SK-N-SH (cell line): ENCODE measurements at regions not wholly inside any gene's neighbourhood (a gene's known extent, or its start where the extent isn't known, plus 50 kb on each side); places are given as distances from the start of the nearest gene placed in this dataset.

Experiments
- CTCF ChIA-PET: fragments of 300-600, 350-600 bp; formaldehyde crosslinking; extraction: SDS; loops from one replicate; lab custom pipeline; 2021; lab: Yijun Ruan, JAX
- POLR2A ChIA-PET: fragments of 350-600 bp; sonication (Branson Sonifier 250); formaldehyde crosslinking; extraction: SDS; loops from one replicate; lab custom pipeline; 2020; ENCODE audit warnings: antibody characterized with exemption, inconsistent platforms; lab: Yijun Ruan, JAX
- DNase-seq: peaks from one replicate; pipeline ENCODE4 v3.0.0; 2012
- H2AFZ ChIP-seq: fragments of 200-600 bp; sonication (generic); 2 replicates; pipeline ENCODE4 v1.8.1; 2016; ENCODE audit warnings: antibody characterized with exemption, mild to moderate bottlenecking, low read depth
- H3F3A ChIP-seq: fragments of 200-600 bp; sonication (generic); replicated peaks from 2 replicates; pipeline ENCODE3; 2016; ENCODE audit warnings: antibody characterized with exemption, mild to moderate bottlenecking; ENCODE audit not compliant: insufficient read depth
- H3K27ac ChIP-seq, 2 experiments: fragments of 200-500 bp in 1 of 2; fragments of 200-600 bp in 1 of 2; sonication (Bioruptor generic) in 1 of 2; sonication (generic), shearing (Covaris generic) in 1 of 2; 2 replicates each; pipeline versions ENCODE4 v1.5.1 to v1.6.1; 2014 to 2016; ENCODE audit warnings: low read depth in 2 of 2, inconsistent platforms in 1 of 2, low read length in 1 of 2, mild to moderate bottlenecking in 1 of 2, mixed read lengths in 1 of 2
- H3K27me3 ChIP-seq: fragments of 200-600 bp; sonication (generic), shearing (Covaris generic); 2 replicates; pipeline ENCODE4 v1.6.1; 2016; ENCODE audit warnings: mixed run types; ENCODE audit not compliant: insufficient read depth
- H3K36me3 ChIP-seq, 2 experiments: fragments of 200-500 bp in 1 of 2; fragments of 200-600 bp in 1 of 2; sonication (Bioruptor generic) in 1 of 2; sonication (generic) in 1 of 2; replicated peaks in 1 of 2; 2 replicates each; pipeline versions ENCODE3 to v1.5.1; 2014 to 2016; ENCODE audit warnings: low read length in 1 of 2, mild to moderate bottlenecking in 1 of 2; ENCODE audit not compliant: insufficient read depth in 2 of 2, control insufficient read depth in 1 of 2
- H3K4me1 ChIP-seq, 2 experiments: fragments of 200-500 bp in 1 of 2; fragments of 200-600 bp in 1 of 2; sonication (Bioruptor generic) in 1 of 2; sonication (generic), shearing (Covaris generic) in 1 of 2; 2 replicates each; pipeline versions ENCODE4 v1.5.1 to v1.6.1; 2014 to 2016; ENCODE audit warnings: low read depth in 1 of 2, low read length in 1 of 2, mixed run types in 1 of 2; ENCODE audit not compliant: insufficient read depth in 2 of 2, control insufficient read depth in 1 of 2
- H3K4me2 ChIP-seq: fragments of 200-600 bp; sonication (generic), shearing (Covaris generic); 2 replicates; pipeline ENCODE4 v1.6.1; 2017; ENCODE audit warnings: mixed run types
- H3K4me3 ChIP-seq, 2 experiments: fragments of 200-500 bp in 1 of 2; fragments of 200-600 bp in 1 of 2; sonication (Bioruptor generic) in 1 of 2; sonication (generic), shearing (Covaris generic) in 1 of 2; 2 replicates each; pipeline versions ENCODE4 v1.5.1 to v1.8.1; 2014 to 2016; ENCODE audit warnings: low read depth in 2 of 2, inconsistent platforms in 1 of 2, low read length in 1 of 2, mild to moderate bottlenecking in 1 of 2, mixed read lengths in 1 of 2, moderate library complexity in 1 of 2
- H3K79me2 ChIP-seq: fragments of 200-600 bp; sonication (generic); 2 replicates; pipeline ENCODE4 v1.8.1; 2017; ENCODE audit warnings: mild to moderate bottlenecking; ENCODE audit not compliant: insufficient read depth
- H3K9ac ChIP-seq: fragments of 200-600 bp; sonication (generic); 2 replicates; pipeline ENCODE4 v1.6.1; 2017; ENCODE audit warnings: mixed run types
- H3K9me2 ChIP-seq: fragments of 200-600 bp; sonication (generic); 2 replicates; pipeline ENCODE4 v1.6.1; 2017; ENCODE audit warnings: mixed run types
- H3K9me3 ChIP-seq: fragments of 200-600 bp; sonication (generic); 2 replicates; pipeline ENCODE4 v1.6.1; 2017; ENCODE audit warnings: mixed run types, mild to moderate bottlenecking, moderate library complexity
- H4K20me1 ChIP-seq: fragments of 200-600 bp; sonication (generic); 2 replicates; pipeline ENCODE4 v1.6.1; 2017; ENCODE audit warnings: mild to moderate bottlenecking, mixed run types; ENCODE audit not compliant: insufficient read depth
- CHD2 ChIP-seq: fragments of 150-350 bp; IDR thresholded peaks from 2 replicates; pipeline ENCODE4 v1.6.1; 2018; ENCODE audit warnings: low read length; ENCODE audit not compliant: partially characterized antibody
- ELF1 ChIP-seq: IDR thresholded peaks from 2 replicates; pipeline ENCODE4 v1.4.0; 2012
- EZH2phosphoT487 ChIP-seq: fragments of 200-600 bp; sonication (generic); IDR thresholded peaks from 2 replicates; pipeline ENCODE4 v1.6.1; 2017; ENCODE audit warnings: low read depth, mixed run types, mild to moderate bottlenecking, antibody characterized with exemption, moderate library complexity, borderline replicate concordance
- FOSL2 ChIP-seq: IDR thresholded peaks from 2 replicates; pipeline ENCODE4 v1.4.0; 2012; ENCODE audit warnings: low read depth, mild to moderate bottlenecking, moderate library complexity, borderline replicate concordance
- FOXJ3 ChIP-seq: sonication (generic); formaldehyde crosslinking; IDR thresholded peaks from 2 replicates; pipeline ENCODE4 v1.5.1; 2020; ENCODE audit warnings: mild to moderate bottlenecking, missing genetic modification reagents
- FOXM1 ChIP-seq: IDR thresholded peaks from 2 replicates; pipeline ENCODE4 v1.4.0; 2012; ENCODE audit warnings: low read depth, mild to moderate bottlenecking
- GABPA ChIP-seq: IDR thresholded peaks from 2 replicates; pipeline ENCODE4 v1.4.0; 2012; ENCODE audit warnings: low read depth, mild to moderate bottlenecking
- JUND ChIP-seq: IDR thresholded peaks from 2 replicates; pipeline ENCODE4 v1.4.0; 2012
- MEF2A ChIP-seq: IDR thresholded peaks from 2 replicates; pipeline ENCODE4 v1.4.0; 2012; ENCODE audit warnings: low read depth, borderline replicate concordance
- NFIC ChIP-seq: IDR thresholded peaks from 2 replicates; pipeline ENCODE4 v1.4.0; 2012; ENCODE audit warnings: borderline replicate concordance
- NRF1 ChIP-seq: IDR thresholded peaks from 2 replicates; pipeline ENCODE4 v1.6.1; 2012; ENCODE audit warnings: low read depth, mild to moderate bottlenecking, low read length
- RAD21 ChIP-seq: IDR thresholded peaks from 2 replicates; pipeline ENCODE4 v1.6.1; 2012; ENCODE audit warnings: mild to moderate bottlenecking, low read length
- RFX5 ChIP-seq: IDR thresholded peaks from 2 replicates; pipeline ENCODE4 v1.6.1; 2012; ENCODE audit warnings: mild to moderate bottlenecking, improper control_type of control experiment, low read length
- SIN3A ChIP-seq: IDR thresholded peaks from 2 replicates; pipeline ENCODE4 v1.6.1; 2012; ENCODE audit warnings: low read depth, mild to moderate bottlenecking, low read length, moderate library complexity, borderline replicate concordance
- SMC3 ChIP-seq: IDR thresholded peaks from 2 replicates; pipeline ENCODE4 v1.6.1; 2012; ENCODE audit warnings: low read depth, low read length, improper control_type of control experiment
- TAF1 ChIP-seq: IDR thresholded peaks from 2 replicates; pipeline ENCODE4 v1.6.1; 2012; ENCODE audit warnings: low read depth, mild to moderate bottlenecking, low read length, moderate library complexity, borderline replicate concordance
- ZBTB33 ChIP-seq: IDR thresholded peaks from 2 replicates; pipeline ENCODE4 v1.4.0; 2012; ENCODE audit warnings: low read depth, borderline replicate concordance
- WGBS: methylation state at CpG from one replicate; pipeline ENCODE4 v1.1.6; 2017; ENCODE audit warnings: low lambda C conversion rate; 5-methylcytosine and 5-hydroxymethylcytosine counted together
- TF ChIP-seq, protein P1 (sequence below): IDR thresholded peaks from 2 replicates; pipeline ENCODE4 v1.4.0; 2012; ENCODE audit warnings: low read depth, borderline replicate concordance
- TF ChIP-seq, protein P2 (sequence below): fragments of 200-600 bp; sonication (generic); IDR thresholded peaks from 2 replicates; pipeline ENCODE4 v1.6.1; 2017; ENCODE audit warnings: antibody characterized with exemption, mild to moderate bottlenecking, moderate library complexity
- TF ChIP-seq, protein P3 (sequence below): IDR thresholded peaks from 2 replicates; pipeline ENCODE4; 2012

GRCh38 chr5:36792560-36793180, 83.9 kb upstream of the NIPBL start:
- CTCF ChIA-PET = no interaction called here
- Histone ChIP-seq H3K4me2 (no peak overlapping the region), H3K9me2 (no peaks in the 10 kb centered on the region), H2AFZ (no peak overlapping the region), H3K79me2 (no peaks in the 10 kb centered on the region), H3K27me3 (peaks cover 15% of the 10 kb centered on the region; the same call in 1 of the 2 replicates), H3K9me3 (no peaks in the 10 kb centered on the region), H3K27ac (no peak overlapping the region), H4K20me1 (no peaks in the 10 kb centered on the region), H3K4me3 (no peak overlapping the region), H3K9ac (no peak overlapping the region), H3K36me3 (no peaks in the 10 kb centered on the region), H3F3A (no peaks in the 10 kb centered on the region), H3K4me1 (no peaks in the 10 kb centered on the region)
- no peak for TF ChIP-seq ZBTB33
- TF ChIP-seq JUND = no peak
- TF ChIP-seq SMC3 = no peak
- no peak for TF ChIP-seq TAF1
- TF ChIP-seq MEF2A = no peak
- TF ChIP-seq, protein P1, sequence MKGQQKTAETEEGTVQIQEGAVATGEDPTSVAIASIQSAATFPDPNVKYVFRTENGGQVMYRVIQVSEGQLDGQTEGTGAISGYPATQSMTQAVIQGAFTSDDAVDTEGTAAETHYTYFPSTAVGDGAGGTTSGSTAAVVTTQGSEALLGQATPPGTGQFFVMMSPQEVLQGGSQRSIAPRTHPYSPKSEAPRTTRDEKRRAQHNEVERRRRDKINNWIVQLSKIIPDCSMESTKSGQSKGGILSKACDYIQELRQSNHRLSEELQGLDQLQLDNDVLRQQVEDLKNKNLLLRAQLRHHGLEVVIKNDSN = no peak
- no peak for TF ChIP-seq FOSL2
- TF ChIP-seq FOXM1 = no peak
- no peak for TF ChIP-seq SIN3A
- TF ChIP-seq EZH2phosphoT487 = no peak
- no peak for TF ChIP-seq CHD2
- TF ChIP-seq RAD21 = no peak
- no peak for TF ChIP-seq FOXJ3
- TF ChIP-seq NFIC = no peak
- TF ChIP-seq NRF1 = no peak
- TF ChIP-seq RFX5 = no peak
- no peak for DNase-seq
- POLR2A ChIA-PET = no interaction called here
- WGBS = 30% methylated on average over 4 of the region's 4 CpGs

- CTCF ChIA-PET = interaction anchor here (0.6 to 1.5 kb wide), 5 partner anchors 9 to 1386 kb away, joined by 3 to 6 read pairs (median 4); no protein-coding TSS in a partner anchor
- no peak overlapping the region for H3K4me3 ChIP-seq
- no peak overlapping the region for H2AFZ ChIP-seq
- H3K27ac ChIP-seq = no peak overlapping the region
- H3K36me3 ChIP-seq = no peaks in the 10 kb centered on the region
- H3K9me2 ChIP-seq = no peaks in the 10 kb centered on the region
- no peaks in the 10 kb centered on the region for H4K20me1 ChIP-seq
- H3K79me2 ChIP-seq = no peaks in the 10 kb centered on the region
- TF ChIP-seq EZH2phosphoT487 (no peak), MEF2A (no peak), GABPA (no peak), ELF1 (no peak)
- TF ChIP-seq, protein P2, sequence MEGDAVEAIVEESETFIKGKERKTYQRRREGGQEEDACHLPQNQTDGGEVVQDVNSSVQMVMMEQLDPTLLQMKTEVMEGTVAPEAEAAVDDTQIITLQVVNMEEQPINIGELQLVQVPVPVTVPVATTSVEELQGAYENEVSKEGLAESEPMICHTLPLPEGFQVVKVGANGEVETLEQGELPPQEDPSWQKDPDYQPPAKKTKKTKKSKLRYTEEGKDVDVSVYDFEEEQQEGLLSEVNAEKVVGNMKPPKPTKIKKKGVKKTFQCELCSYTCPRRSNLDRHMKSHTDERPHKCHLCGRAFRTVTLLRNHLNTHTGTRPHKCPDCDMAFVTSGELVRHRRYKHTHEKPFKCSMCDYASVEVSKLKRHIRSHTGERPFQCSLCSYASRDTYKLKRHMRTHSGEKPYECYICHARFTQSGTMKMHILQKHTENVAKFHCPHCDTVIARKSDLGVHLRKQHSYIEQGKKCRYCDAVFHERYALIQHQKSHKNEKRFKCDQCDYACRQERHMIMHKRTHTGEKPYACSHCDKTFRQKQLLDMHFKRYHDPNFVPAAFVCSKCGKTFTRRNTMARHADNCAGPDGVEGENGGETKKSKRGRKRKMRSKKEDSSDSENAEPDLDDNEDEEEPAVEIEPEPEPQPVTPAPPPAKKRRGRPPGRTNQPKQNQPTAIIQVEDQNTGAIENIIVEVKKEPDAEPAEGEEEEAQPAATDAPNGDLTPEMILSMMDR = no peak
- TF ChIP-seq, protein P3, sequence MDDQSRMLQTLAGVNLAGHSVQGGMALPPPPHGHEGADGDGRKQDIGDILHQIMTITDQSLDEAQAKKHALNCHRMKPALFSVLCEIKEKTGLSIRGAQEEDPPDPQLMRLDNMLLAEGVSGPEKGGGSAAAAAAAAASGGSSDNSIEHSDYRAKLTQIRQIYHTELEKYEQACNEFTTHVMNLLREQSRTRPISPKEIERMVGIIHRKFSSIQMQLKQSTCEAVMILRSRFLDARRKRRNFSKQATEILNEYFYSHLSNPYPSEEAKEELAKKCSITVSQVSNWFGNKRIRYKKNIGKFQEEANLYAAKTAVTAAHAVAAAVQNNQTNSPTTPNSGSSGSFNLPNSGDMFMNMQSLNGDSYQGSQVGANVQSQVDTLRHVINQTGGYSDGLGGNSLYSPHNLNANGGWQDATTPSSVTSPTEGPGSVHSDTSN = no peak
- 12% methylated on average over 4 of the region's 4 CpGs for WGBS
- DNase-seq = no peak
- peaks cover 26% of the 10 kb centered on the region; the same call in 1 of the 2 replicates for H3K27me3 ChIP-seq
- no peaks in the 10 kb centered on the region for H3K9me3 ChIP-seq
- no peaks in the 10 kb centered on the region for H3F3A ChIP-seq
- no peak overlapping the region for H3K9ac ChIP-seq
- H3K4me1 ChIP-seq = no peaks in the 10 kb centered on the region
- POLR2A ChIA-PET = no interaction called here
- H3K4me2 ChIP-seq = no peak overlapping the region
Measured at GRCh38 chr5:36795366-36795765, 81.2 kb upstream of the NIPBL start.
